ENCODE measurements at regions not wholly inside any gene's neighbourhood (a gene's known extent, or its start where the extent isn't known, plus 50 kb on each side); places are given as distances from the start of the nearest gene placed in this dataset.

DNA sequence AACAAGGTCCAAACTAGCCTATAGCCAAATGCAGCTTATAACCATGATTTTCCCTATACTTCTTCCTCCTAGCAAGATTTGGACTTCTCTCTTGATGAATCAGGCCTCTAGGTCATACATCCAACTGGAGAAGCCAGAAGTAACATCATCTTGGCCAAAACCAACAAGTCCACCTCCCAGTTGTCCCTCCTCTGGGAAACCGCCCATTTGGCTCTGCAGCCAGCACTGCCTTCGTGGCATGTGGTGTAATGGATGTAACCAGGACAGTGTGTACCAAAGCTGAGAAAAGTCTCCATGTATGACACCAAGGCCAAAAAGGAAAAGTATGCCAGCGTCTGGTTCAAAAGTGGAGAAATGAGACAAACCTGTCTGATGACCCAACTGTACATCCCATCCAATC, 59.3 kb upstream of the VASH1 start:
- ChIA-PET CTCF (interaction anchor here (1.3 to 1.5 kb wide), 2 partner anchors 9 to 83 kb away, joined by 5 to 9 read pairs; no protein-coding TSS in a partner anchor), POLR2A (no interaction called here)
- Histone ChIP-seq H3K27ac (ENCODE audit: extremely low read depth, low read depth, low read length) (no peak overlapping the region), H3K9me3 (ENCODE audit: control insufficient read depth, insufficient read depth, low read depth, low read length) (no peaks in the 10 kb centered on the region), H3K4me3 (ENCODE audit: low read depth, low read length) (no peak overlapping the region), H3K4me1 (ENCODE audit: control insufficient read depth, insufficient read depth, low read length) (no peaks in the 10 kb centered on the region; the same call in 1 of the 2 replicates), H3K36me3 (ENCODE audit: control insufficient read depth in 2 of 2, insufficient read depth in 1 of 2, low read length in 2 of 2) (no peaks in the 10 kb centered on the region)
- no peak for TF ChIP-seq YY1 (tag by site-specific recombination; IDR thresholded peaks at IDR 0.05)

DNA sequence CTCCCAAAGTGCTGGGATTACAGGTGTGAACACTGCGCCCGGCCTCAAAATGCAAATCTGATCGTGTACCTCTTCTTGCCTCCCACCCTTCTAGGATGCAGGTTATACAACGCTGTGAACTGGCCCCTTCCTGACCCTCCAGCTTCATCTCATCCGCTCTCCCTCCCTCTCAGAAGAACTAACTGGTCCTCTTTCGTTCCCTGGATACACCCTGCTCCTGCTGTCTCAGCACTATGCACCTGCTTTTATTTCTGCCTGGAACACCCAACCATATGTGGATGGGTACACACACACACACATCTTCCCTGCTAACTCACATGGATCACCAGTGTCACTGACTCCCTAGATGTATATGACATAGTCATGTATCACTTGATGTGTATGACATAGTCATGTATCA, 56.1 kb upstream of the VASH1 start:
- CTCF ChIA-PET, result no interaction called here
- POLR2A ChIA-PET, result no interaction called here

More for the DNA sequence above, 56.1 kb upstream of the VASH1 start:
- Histone ChIP-seq H3K9me3 (ENCODE audit: control insufficient read depth, insufficient read depth, low read depth, low read length) (no peaks in the 10 kb centered on the region), H3K27ac (ENCODE audit: extremely low read depth, low read depth, low read length) (no peak overlapping the region), H3K36me3 (ENCODE audit: control insufficient read depth in 2 of 2, insufficient read depth in 1 of 2, low read length in 2 of 2) (no peaks in the 10 kb centered on the region), H3K4me3 (ENCODE audit: low read depth, low read length) (no peak overlapping the region), H3K4me1 (ENCODE audit: control insufficient read depth, insufficient read depth, low read length) (no peaks in the 10 kb centered on the region)
- no peak for TF ChIP-seq ZNF561 (tag by site-specific recombination; IDR thresholded peaks at IDR 0.05; ENCODE audit: borderline replicate concordance)
- no peak for TF ChIP-seq ZNF473 (tag by site-specific recombination; IDR thresholded peaks at IDR 0.05)
- TF ChIP-seq, protein P1, sequence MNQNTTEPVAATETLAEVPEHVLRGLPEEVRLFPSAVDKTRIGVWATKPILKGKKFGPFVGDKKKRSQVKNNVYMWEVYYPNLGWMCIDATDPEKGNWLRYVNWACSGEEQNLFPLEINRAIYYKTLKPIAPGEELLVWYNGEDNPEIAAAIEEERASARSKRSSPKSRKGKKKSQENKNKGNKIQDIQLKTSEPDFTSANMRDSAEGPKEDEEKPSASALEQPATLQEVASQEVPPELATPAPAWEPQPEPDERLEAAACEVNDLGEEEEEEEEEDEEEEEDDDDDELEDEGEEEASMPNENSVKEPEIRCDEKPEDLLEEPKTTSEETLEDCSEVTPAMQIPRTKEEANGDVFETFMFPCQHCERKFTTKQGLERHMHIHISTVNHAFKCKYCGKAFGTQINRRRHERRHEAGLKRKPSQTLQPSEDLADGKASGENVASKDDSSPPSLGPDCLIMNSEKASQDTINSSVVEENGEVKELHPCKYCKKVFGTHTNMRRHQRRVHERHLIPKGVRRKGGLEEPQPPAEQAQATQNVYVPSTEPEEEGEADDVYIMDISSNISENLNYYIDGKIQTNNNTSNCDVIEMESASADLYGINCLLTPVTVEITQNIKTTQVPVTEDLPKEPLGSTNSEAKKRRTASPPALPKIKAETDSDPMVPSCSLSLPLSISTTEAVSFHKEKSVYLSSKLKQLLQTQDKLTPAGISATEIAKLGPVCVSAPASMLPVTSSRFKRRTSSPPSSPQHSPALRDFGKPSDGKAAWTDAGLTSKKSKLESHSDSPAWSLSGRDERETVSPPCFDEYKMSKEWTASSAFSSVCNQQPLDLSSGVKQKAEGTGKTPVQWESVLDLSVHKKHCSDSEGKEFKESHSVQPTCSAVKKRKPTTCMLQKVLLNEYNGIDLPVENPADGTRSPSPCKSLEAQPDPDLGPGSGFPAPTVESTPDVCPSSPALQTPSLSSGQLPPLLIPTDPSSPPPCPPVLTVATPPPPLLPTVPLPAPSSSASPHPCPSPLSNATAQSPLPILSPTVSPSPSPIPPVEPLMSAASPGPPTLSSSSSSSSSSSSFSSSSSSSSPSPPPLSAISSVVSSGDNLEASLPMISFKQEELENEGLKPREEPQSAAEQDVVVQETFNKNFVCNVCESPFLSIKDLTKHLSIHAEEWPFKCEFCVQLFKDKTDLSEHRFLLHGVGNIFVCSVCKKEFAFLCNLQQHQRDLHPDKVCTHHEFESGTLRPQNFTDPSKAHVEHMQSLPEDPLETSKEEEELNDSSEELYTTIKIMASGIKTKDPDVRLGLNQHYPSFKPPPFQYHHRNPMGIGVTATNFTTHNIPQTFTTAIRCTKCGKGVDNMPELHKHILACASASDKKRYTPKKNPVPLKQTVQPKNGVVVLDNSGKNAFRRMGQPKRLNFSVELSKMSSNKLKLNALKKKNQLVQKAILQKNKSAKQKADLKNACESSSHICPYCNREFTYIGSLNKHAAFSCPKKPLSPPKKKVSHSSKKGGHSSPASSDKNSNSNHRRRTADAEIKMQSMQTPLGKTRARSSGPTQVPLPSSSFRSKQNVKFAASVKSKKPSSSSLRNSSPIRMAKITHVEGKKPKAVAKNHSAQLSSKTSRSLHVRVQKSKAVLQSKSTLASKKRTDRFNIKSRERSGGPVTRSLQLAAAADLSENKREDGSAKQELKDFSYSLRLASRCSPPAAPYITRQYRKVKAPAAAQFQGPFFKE (tag by site-specific recombination; IDR thresholded peaks at IDR 0.05; ENCODE audit: borderline replicate concordance), result no peak
- TF ChIP-seq ZBTB49 (tag by site-specific recombination; IDR thresholded peaks at IDR 0.05; ENCODE audit: low read depth), result no peak
- TF ChIP-seq MZF1 (tag by site-specific recombination; IDR thresholded peaks at IDR 0.05; ENCODE audit: borderline replicate concordance), result no peak
- TF ChIP-seq BCL6B (tag by site-specific recombination; IDR thresholded peaks at IDR 0.05), result no peak
- TF ChIP-seq, protein P2, sequence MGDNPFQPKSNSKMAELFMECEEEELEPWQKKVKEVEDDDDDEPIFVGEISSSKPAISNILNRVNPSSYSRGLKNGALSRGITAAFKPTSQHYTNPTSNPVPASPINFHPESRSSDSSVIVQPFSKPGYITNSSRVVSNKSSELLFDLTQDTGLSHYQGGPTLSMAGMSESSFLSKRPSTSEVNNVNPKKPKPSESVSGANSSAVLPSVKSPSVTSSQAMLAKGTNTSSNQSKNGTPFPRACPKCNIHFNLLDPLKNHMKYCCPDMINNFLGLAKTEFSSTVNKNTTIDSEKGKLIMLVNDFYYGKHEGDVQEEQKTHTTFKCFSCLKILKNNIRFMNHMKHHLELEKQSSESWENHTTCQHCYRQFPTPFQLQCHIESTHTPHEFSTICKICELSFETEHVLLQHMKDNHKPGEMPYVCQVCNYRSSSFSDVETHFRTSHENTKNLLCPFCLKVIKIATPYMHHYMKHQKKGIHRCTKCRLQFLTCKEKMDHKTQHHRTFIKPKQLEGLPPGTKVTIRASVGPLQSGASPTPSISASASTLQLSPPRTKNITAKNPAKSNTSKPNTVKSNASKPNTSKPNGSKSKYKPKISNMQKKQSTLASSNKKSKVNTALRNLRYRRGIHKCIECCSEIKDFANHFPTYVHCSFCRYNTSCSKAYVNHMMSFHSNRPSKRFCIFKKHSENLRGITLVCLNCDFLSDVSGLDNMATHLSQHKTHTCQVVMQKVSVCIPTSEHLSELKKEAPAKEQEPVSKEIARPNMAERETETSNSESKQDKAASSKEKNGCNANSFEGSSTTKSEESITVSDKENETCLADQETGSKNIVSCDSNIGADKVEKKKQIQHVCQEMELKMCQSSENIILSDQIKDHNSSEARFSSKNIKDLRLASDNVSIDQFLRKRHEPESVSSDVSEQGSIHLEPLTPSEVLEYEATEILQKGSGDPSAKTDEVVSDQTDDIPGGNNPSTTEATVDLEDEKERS (tag by site-specific recombination; IDR thresholded peaks at IDR 0.05), result no peak
- no peak for TF ChIP-seq ZNF146 (tag by site-specific recombination; IDR thresholded peaks at IDR 0.05)
- TF ChIP-seq KLF17 (tag by site-specific recombination; IDR thresholded peaks at IDR 0.05), result no peak
- no peak for TF ChIP-seq YY1 (tag by site-specific recombination; IDR thresholded peaks at IDR 0.05)
- TF ChIP-seq MEIS1 (CRISPR knock-in tag; IDR thresholded peaks at IDR 0.05; ENCODE audit: borderline replicate concordance), result no peak
- TF ChIP-seq ZNF658 (tag by site-specific recombination; IDR thresholded peaks at IDR 0.05), result no peak
- TF ChIP-seq, protein P3, sequence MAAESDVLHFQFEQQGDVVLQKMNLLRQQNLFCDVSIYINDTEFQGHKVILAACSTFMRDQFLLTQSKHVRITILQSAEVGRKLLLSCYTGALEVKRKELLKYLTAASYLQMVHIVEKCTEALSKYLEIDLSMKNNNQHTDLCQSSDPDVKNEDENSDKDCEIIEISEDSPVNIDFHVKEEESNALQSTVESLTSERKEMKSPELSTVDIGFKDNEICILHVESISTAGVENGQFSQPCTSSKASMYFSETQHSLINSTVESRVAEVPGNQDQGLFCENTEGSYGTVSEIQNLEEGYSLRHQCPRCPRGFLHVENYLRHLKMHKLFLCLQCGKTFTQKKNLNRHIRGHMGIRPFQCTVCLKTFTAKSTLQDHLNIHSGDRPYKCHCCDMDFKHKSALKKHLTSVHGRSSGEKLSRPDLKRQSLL (tag by site-specific recombination; IDR thresholded peaks at IDR 0.05), result no peak
